OCI-LY7 (cell line): ENCODE measurements at regions not wholly inside any gene's neighbourhood (a gene's known extent, or its start where the extent isn't known, plus 50 kb on each side); places are given as distances from the start of the nearest gene placed in this dataset.
"Not testable (repeated sequence)": the region's sequence is repeated elsewhere in the genome, so short reads cannot be mapped to it uniquely, and the experiment has no call there.

Experiments
- BruUV-seq: library from RNA; stranded (reverse); fragments of 400-500 nt; replicated peaks from 2 replicates; lab custom pipeline; 2021; lab: Mats Ljungman, UMichigan
- CTCF ChIA-PET: fragments of 300-600 bp; sonication (Branson Sonifier 250); formaldehyde crosslinking; loops from one replicate; lab custom pipeline; 2022; ENCODE audit warnings: antibody characterized with exemption; ENCODE audit not compliant: unreplicated experiment; lab: Charles Lee
- POLR2A ChIA-PET: fragments of 300-600 bp; sonication (Branson Sonifier 250); formaldehyde crosslinking; loops from one replicate; lab custom pipeline; 2022; ENCODE audit warnings: antibody characterized with exemption; lab: Charles Lee
- DNase-seq: peaks from one replicate; pipeline ENCODE4 v3.0.0-alpha.2; 2015; ENCODE audit warnings: low spot score
- H2AFZ ChIP-seq: fragments of 200-600 bp; sonication (generic), shearing (Covaris generic); 2 replicates; pipeline ENCODE4 v1.6.1; 2014; ENCODE audit warnings: mild to moderate bottlenecking, antibody characterized with exemption, low read length, moderate library complexity
- H3K27ac ChIP-seq: fragments of 200-600 bp; sonication (generic); 2 replicates; pipeline ENCODE4 v1.5.1; 2014; ENCODE audit warnings: mixed run types, low read depth, mild to moderate bottlenecking, moderate library complexity, low read length, inconsistent platforms; ENCODE audit not compliant: poor library complexity, severe bottlenecking
- H3K36me3 ChIP-seq: fragments of 200-600 bp; sonication (generic); 2 replicates; pipeline ENCODE4 v1.6.1; 2014; ENCODE audit warnings: mild to moderate bottlenecking, antibody characterized with exemption, low read length, moderate library complexity, mixed read lengths; ENCODE audit not compliant: insufficient read depth
- H3K4me1 ChIP-seq: fragments of 200-600 bp; sonication (generic); 2 replicates; pipeline ENCODE4 v1.5.1; 2014; ENCODE audit warnings: mild to moderate bottlenecking, low read length; ENCODE audit not compliant: insufficient read depth, poor library complexity, severe bottlenecking
- H3K4me2 ChIP-seq: fragments of 200-600 bp; sonication (generic); 2 replicates; pipeline ENCODE4 v1.6.1; 2014; ENCODE audit warnings: mild to moderate bottlenecking, low read length
- H3K4me3 ChIP-seq: fragments of 200-600 bp; sonication (generic); 2 replicates; pipeline ENCODE4 v1.5.1; 2014; ENCODE audit warnings: mild to moderate bottlenecking, low read depth, low read length; ENCODE audit not compliant: poor library complexity, severe bottlenecking
- H3K79me2 ChIP-seq: fragments of 200-600 bp; sonication (generic); 2 replicates; pipeline ENCODE4 v1.6.1; 2016; ENCODE audit warnings: low read depth, mild to moderate bottlenecking, low read length, moderate library complexity, mixed read lengths; ENCODE audit not compliant: insufficient read depth
- H3K9me2 ChIP-seq: fragments of 200-600 bp; sonication (generic); 2 replicates; pipeline ENCODE4 v1.6.1; 2016; ENCODE audit warnings: mild to moderate bottlenecking, low read length, mixed read lengths; ENCODE audit not compliant: insufficient read depth
- H3K9me3 ChIP-seq: fragments of 200-600 bp; sonication (generic); 2 replicates; pipeline ENCODE4 v1.6.1; 2014; ENCODE audit warnings: mild to moderate bottlenecking, mixed run types, low read length, mixed read lengths
- H4K20me1 ChIP-seq: fragments of 200-600 bp; sonication (generic); 2 replicates; pipeline ENCODE4 v1.6.1; 2014; ENCODE audit warnings: mild to moderate bottlenecking, antibody characterized with exemption, low read length, moderate library complexity, mixed read lengths; ENCODE audit not compliant: insufficient read depth
- EZH2phosphoT487 ChIP-seq: fragments of 200-600 bp; sonication (generic); IDR thresholded peaks from 2 replicates; pipeline ENCODE4 v1.6.1; 2018; ENCODE audit warnings: low read depth, borderline replicate concordance, mild to moderate bottlenecking, mixed run types, antibody characterized with exemption, low read length, moderate library complexity, mixed read lengths
- intact Hi-C: fragments of 100-400 bp; cut with micrococcal nuclease; formaldehyde crosslinking; loops from one replicate; pipeline ENCODE4 v1.10.0; 2022; ENCODE audit not compliant: unreplicated experiment
- TF ChIP-seq, protein P1 (sequence below): fragments of 200-600 bp; sonication (generic); conservative IDR thresholded peaks from 2 replicates; pipeline ENCODE4 v1.5.1; 2014; ENCODE audit warnings: mild to moderate bottlenecking, antibody characterized with exemption, low read length, moderate library complexity, mixed read lengths

DNA sequence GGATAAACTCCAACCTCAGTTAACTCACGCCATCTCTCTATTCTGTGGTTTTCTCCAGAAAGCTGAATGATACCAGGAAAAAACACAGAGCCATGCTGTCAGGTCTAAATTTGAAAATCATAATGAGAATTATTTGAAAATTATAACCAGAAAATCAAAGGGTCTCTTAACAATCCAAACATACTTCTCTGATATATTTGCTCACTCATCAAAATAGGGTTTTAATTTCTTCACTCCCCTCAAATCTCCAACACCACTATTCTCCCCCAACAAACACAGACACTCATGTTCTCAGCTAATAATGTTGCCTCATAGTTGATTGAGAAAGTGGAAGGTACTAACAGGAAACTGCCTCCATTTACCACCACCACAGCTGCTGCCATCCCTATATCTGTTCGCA is 375.5 kb downstream of the TLE1 start:
- Histone ChIP-seq H3K4me3 (no peak overlapping the region), H3K27ac (no peak overlapping the region), H3K4me2 (no peak overlapping the region), H4K20me1 (no peaks in the 10 kb centered on the region), H3K79me2 (no peaks in the 10 kb centered on the region), H3K9me2 (no peaks in the 10 kb centered on the region), H2AFZ (no peak overlapping the region), H3K36me3 (no peaks in the 10 kb centered on the region), H3K9me3 (no peaks in the 10 kb centered on the region), H3K4me1 (no peaks in the 10 kb centered on the region)
- no peak for DNase-seq
- no TSS peak for BruUV-seq
- ChIA-PET CTCF (no interaction called here), POLR2A (no interaction called here)
- TF ChIP-seq EZH2phosphoT487, result no peak
- TF ChIP-seq, protein P1, sequence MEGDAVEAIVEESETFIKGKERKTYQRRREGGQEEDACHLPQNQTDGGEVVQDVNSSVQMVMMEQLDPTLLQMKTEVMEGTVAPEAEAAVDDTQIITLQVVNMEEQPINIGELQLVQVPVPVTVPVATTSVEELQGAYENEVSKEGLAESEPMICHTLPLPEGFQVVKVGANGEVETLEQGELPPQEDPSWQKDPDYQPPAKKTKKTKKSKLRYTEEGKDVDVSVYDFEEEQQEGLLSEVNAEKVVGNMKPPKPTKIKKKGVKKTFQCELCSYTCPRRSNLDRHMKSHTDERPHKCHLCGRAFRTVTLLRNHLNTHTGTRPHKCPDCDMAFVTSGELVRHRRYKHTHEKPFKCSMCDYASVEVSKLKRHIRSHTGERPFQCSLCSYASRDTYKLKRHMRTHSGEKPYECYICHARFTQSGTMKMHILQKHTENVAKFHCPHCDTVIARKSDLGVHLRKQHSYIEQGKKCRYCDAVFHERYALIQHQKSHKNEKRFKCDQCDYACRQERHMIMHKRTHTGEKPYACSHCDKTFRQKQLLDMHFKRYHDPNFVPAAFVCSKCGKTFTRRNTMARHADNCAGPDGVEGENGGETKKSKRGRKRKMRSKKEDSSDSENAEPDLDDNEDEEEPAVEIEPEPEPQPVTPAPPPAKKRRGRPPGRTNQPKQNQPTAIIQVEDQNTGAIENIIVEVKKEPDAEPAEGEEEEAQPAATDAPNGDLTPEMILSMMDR, result no peak
- intact Hi-C loops, result no loop called here

DNA sequence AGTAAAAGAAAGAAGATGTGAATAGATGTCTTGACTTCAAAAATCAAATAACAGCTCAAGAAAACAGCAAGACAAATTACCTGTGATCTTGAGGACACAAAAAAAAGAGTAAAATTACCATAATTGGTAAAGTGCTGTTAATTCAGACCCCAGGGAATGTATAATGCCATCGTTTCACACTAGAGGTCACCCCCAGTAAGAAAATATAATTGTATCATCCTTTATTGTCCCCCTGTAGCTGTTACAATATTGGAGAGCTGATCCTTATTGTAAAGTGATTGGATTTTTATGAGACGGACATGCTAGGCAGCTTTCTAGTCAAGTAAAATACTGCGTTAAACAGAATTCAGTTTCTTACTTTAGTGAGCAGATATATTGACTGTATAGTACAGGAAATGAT is 377.0 kb downstream of the TLE1 start:
- Histone ChIP-seq H2AFZ (no peak overlapping the region), H3K79me2 (no peaks in the 10 kb centered on the region), H3K4me3 (no peak overlapping the region), H3K9me2 (no peaks in the 10 kb centered on the region), H4K20me1 (no peaks in the 10 kb centered on the region), H3K27ac (no peak overlapping the region), H3K4me2 (no peak overlapping the region), H3K4me1 (no peaks in the 10 kb centered on the region), H3K36me3 (no peaks in the 10 kb centered on the region), H3K9me3 (no peaks in the 10 kb centered on the region)
- BruUV-seq, result no TSS peak
- intact Hi-C loops, result no loop called here
- no peak for TF ChIP-seq EZH2phosphoT487
- TF ChIP-seq, protein P1, result peak; percentile 26
- CTCF ChIA-PET, result no interaction called here
- POLR2A ChIA-PET, result interaction anchor here (1.0 kb wide), 1 partner anchor 220 kb away, joined by 4 read pairs; no protein-coding TSS in a partner anchor
- DNase-seq, result no peak

GRCh38 chr9:81308404-81308803 is 380.9 kb downstream of the TLE1 start:
- ChIA-PET CTCF (no interaction called here), POLR2A (no interaction called here)
- Histone ChIP-seq H3K4me2 (no peak overlapping the region), H3K27ac (no peak overlapping the region), H3K9me2 (no peaks in the 10 kb centered on the region), H3K36me3 (no peaks in the 10 kb centered on the region), H3K4me3 (no peak overlapping the region), H4K20me1 (no peaks in the 10 kb centered on the region), H2AFZ (no peak overlapping the region), H3K79me2 (no peaks in the 10 kb centered on the region), H3K9me3 (no peaks in the 10 kb centered on the region), H3K4me1 (no peaks in the 10 kb centered on the region)
- intact Hi-C loops, result no loop called here
- no peak for DNase-seq
- BruUV-seq, result no TSS peak
- TF ChIP-seq, protein P1, result no peak
- TF ChIP-seq EZH2phosphoT487, result no peak

- H3K4me2 ChIP-seq, BruUV-seq, CTCF ChIA-PET, H3K4me3 ChIP-seq, H4K20me1 ChIP-seq, H3K9me2 ChIP-seq, DNase-seq, H2AFZ ChIP-seq, H3K79me2 ChIP-seq, intact Hi-C loops, H3K4me1 ChIP-seq, H3K27ac ChIP-seq, H3K9me3 ChIP-seq, POLR2A ChIA-PET, H3K36me3 ChIP-seq: not testable (repeated sequence)
Measured at GRCh38 chr9:81307791-81308190, 381.6 kb downstream of the TLE1 start.
